AG10803 (cell line): ENCODE measurements at regions not wholly inside any gene's neighbourhood (a gene's known extent, or its start where the extent isn't known, plus 50 kb on each side); places are given as distances from the start of the nearest gene placed in this dataset.
"Not testable (repeated sequence)": the region's sequence is repeated elsewhere in the genome, so short reads cannot be mapped to it uniquely, and the experiment has no call there.

Experiments used
- DNase-seq: peaks from one replicate; pipeline ENCODE4 v3.0.0; 2010; ENCODE audit warnings: low read depth
- H3K4me3 ChIP-seq: 2 replicates; pipeline ENCODE4 v1.5.1; 2011; ENCODE audit warnings: mild to moderate bottlenecking, low read length, control low read depth
- CTCF ChIP-seq: conservative IDR thresholded peaks from 2 replicates; pipeline ENCODE4 v1.5.1; 2011; ENCODE audit warnings: mild to moderate bottlenecking, low read length, control low read depth, inconsistent platforms

GRCh38 chr2:66169076-66169475, 265.8 kb upstream of the MEIS1 start:
- H3K4me3 ChIP-seq, result no peak overlapping the region
- TF ChIP-seq CTCF, result no peak
- no peak for DNase-seq

DNA sequence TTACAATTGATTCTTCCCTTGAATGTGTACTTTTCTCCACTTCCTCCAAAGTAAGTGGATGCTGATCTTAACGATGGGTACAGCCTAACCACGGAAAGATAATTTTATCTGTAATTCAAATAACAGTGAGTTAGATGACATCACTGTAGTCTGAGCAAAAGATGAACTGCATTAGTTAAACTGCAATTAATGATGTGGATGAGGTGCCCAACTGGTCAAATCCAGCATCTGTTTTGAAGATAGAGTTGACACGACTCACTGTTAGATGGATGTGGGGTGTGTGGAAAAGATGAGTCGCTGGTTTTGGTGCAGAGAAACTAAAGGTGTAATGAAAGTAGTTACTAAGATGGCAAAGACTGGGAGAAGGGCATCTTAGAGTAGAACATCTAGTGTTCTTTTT, 270.5 kb upstream of the MEIS1 start:
- no peak overlapping the region for H3K4me3 ChIP-seq
- TF ChIP-seq CTCF, result no peak
- DNase-seq, result no peak

GRCh38 chr2:66156171-66156570, 278.8 kb upstream of the MEIS1 start:
- no peak overlapping the region for H3K4me3 ChIP-seq
- DNase-seq, result no peak
- no peak for TF ChIP-seq CTCF

GRCh38 chr2:66153941-66154340, 281.0 kb upstream of the MEIS1 start:
- no peak overlapping the region for H3K4me3 ChIP-seq
- DNase-seq, result no peak
- no peak for TF ChIP-seq CTCF

- no peak for TF ChIP-seq CTCF
- DNase-seq, result no peak
- no peak overlapping the region for H3K4me3 ChIP-seq
Observed at GRCh38 chr2:66145490-66145889, 289.4 kb upstream of the MEIS1 start.

- DNase-seq, H3K4me3 ChIP-seq: not testable (repeated sequence)
Observed at GRCh38 chr2:66144324-66144723, 290.6 kb upstream of the MEIS1 start.

DNA sequence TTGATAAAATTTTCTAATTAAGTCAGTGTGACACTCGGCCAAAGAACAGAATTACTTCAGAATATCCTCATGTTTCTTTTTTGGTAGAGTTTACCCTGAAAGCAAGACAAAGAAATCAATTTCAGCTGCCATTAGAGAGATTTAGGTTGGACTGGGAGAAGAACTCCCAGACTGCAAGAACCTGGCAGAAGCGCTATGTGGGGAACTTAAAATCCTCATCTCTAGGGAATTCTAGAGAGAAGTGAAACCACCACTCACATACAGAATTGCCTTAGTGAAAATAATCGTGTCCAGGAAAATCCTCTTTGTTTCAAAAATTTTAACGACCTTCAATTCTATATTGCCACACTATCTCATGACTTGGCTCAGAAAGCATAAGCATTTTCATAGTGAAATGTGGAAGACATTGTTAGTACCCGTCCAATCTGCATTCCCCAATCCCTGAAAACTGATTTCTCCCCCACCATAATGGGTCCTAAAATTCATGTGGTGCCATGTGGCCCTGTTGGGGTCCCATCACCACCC, 297.3 kb upstream of the MEIS1 start:
- DNase-seq, result no peak
- H3K4me3 ChIP-seq, result no peak overlapping the region
- no peak for TF ChIP-seq CTCF

- TF ChIP-seq CTCF, result no peak
- DNase-seq, result no peak
- no peak overlapping the region for H3K4me3 ChIP-seq
Observed at GRCh38 chr2:66134138-66134701, 300.7 kb upstream of the MEIS1 start.
